GM18861 (cell line): ENCODE measurements at regions not wholly inside any gene's neighbourhood (a gene's known extent, or its start where the extent isn't known, plus 50 kb on each side); places are given as distances from the start of the nearest gene placed in this dataset.

Source experiments
- ATAC-seq: cut with Tn5 transposase; IDR thresholded peaks from one replicate; pipeline ENCODE4 v1.9.1; 2021; ENCODE audit not compliant: unreplicated experiment

- no peak for ATAC-seq
Observed at GRCh38 chr2:66717973-66718372, 283.0 kb downstream of the MEIS1 start.

DNA sequence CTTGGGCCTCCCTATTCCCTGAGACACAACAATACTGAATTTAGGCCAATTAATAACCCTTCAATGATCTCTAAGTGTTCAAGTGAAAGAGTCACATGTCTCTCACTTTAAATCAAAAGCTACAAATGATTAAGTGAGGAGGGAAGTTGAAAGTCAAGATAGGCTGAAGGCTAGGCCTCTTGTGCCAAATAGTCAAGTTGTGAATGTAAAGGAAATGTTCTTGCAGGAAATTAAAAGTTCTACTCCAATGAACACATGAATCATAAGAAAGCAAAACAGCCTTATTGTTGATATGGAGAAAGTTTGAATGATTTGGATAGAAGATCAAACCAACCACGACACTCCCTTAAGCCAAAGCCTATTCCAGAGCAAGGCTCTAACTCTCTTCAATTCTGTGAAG is 286.9 kb downstream of the MEIS1 start:
- ATAC-seq: no peak

GRCh38 chr2:66724241-66724640 is 289.3 kb downstream of the MEIS1 start:
- ATAC-seq: no peak

GRCh38 chr2:66729416-66730330 is 294.7 kb downstream of the MEIS1 start:
- ATAC-seq: no peak

GRCh38 chr2:66730441-66730840 is 295.5 kb downstream of the MEIS1 start:
- no peak for ATAC-seq

DNA sequence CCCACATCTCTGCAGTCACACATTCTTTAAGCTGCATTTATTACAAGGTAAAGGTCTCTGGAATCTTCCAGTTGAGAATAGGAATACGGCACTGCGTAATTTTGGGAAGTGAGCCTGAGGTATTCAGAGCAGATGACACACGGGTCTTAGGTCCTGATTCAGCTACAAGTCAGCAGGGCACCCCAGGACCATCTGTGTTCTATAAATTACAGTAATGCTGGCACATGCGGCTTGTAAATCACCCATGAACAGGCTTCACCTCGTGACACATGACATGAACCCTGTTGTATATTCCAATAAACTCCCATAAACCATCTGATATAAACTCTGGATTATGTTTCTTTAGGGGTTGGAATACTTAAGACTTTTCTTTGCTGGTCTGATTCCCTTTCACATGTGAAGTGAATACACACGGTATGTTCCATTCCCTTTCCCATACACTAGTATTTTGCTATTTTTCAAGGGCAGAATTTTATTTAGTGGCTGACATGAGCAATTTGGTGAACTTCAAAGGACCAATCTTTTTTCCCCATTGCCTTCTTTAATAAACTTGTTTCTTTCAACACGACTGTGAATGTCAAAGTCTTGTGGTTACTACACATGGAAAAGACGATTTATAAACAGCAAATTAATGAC is 298.6 kb downstream of the MEIS1 start:
- no peak for ATAC-seq

GRCh38 chr2:66748939-66749338 is 314.0 kb downstream of the MEIS1 start:
- peak; percentile 66 for ATAC-seq

DNA sequence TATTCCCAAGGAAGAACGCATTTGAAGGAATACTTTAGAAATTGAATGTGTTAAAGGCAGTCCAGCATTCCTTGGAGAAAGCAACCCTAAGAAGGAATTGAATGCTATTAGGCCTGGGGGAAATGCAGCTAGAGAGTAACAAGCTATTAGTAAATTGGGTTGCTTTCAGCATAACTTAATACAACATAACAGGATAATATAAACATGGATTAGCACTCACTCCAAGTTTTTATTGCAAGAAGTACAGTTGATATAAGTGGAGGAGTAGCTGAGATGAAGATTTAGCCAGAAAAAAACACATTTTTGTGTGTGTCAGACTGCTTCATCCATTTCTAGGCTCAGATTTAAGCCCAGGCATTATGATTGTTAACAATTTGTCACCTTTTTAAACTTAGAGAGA is 314.6 kb downstream of the MEIS1 start:
- no peak for ATAC-seq

DNA sequence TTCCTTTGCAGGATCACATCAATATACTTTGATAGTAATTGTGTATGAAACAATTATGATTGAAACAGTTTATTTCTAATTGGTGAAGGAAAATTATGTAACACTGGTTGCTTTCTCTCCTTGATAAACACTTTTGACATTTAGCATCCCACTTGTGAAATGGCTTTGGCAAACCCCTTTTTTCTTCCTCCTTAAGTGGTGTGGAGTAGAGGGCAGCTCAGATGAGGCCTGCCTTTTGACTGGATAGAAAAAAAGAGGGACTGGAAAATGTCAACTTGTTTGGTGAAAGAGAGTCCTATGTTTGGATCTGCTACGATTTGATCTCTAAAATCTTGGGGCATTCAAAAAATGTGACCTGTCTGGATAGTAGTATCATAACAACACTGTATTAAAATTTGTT is 318.3 kb downstream of the MEIS1 start:
- no peak for ATAC-seq

- no peak for ATAC-seq
Observed at GRCh38 chr2:66753660-66754059, 318.7 kb downstream of the MEIS1 start.

DNA sequence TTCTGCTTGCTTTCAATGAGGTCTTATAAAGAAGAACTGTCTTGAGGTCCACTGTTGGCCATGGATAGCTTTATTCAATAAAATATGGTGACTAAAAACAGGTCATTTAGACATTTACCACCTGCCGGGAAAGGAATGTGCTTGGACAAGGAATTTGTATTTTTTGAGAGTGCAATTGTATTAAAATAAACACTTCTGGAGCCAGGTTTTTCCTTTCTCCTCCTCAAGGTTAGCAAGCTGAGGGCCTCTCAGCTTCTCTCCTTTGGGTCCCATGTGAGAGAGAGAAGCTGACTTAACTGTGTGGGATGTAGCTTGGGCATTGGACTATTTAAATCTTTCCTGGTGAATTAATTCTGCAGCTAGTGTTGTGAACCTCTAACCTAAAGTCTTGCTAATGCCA is 321.0 kb downstream of the MEIS1 start:
- no peak for ATAC-seq

DNA sequence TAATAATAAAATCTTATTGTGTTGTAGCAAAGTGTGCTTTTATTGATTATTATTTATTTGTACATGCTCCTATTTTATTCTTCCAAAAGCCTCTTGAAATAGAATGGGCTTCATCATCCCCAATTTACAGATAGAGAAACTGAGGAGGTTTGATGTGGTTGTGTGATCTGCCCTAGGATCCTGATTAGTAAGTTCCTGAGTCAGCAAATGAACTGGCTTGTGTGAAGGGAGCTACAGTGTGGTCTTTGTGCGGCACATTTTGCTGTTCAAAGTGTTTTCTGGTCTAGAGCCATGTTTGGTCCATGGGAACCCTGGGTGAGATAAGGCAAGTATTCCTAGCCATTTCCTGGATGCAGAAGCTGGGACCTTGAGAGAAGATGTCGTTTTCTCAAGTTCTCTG is 326.9 kb downstream of the MEIS1 start:
- no peak for ATAC-seq

DNA sequence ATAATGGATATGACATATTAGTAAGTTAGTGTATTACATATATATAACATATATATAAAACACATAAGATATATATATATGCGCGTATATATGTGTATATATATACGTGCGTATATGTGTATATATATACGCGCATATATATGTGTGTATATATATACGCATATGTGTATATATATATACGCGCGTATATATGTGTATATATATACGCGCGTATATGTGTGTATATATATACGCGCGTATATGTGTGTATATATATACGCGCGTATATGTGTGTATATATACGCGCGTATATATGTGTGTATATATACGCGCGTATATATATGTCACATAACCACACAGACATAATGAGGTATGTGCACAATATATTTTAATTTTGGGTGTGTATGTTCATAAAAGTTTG is 327.8 kb downstream of the MEIS1 start:
- ATAC-seq: no peak

GRCh38 chr2:66766582-66766981 is 331.7 kb downstream of the MEIS1 start:
- no peak for ATAC-seq

DNA sequence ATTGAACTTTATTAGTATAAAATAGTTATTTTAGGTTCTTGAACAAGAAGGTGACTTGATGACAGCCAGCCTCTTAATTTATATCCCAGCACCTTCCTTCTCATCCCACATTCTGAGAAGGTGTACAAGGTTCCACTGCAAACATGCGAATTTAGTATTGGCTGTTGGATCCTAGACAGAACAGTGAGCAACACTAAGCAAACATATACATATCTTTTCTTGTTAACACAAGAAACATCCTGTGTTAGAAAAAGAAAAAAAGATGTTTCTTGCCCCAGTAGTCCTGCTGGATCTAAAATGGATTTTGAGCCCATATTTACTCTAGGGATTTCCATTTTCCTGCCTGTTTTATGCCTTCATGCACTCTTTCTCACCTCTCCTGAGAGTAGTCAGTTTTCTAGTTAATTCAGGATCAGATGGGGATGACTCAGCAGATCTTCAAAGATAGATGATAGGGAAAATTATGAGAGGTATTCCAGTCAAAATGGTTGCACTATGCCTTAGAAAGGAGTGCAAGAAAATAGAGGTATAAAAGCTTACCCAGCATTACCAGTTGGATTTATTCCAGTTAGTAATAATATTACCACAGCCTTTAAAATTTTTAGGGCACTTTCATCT is 336.5 kb downstream of the MEIS1 start:
- ATAC-seq: no peak

GRCh38 chr2:66772618-66773017 is 337.7 kb downstream of the MEIS1 start:
- ATAC-seq: no peak

GRCh38 chr2:66775730-66776422 is 341.0 kb downstream of the MEIS1 start:
- ATAC-seq: no peak

DNA sequence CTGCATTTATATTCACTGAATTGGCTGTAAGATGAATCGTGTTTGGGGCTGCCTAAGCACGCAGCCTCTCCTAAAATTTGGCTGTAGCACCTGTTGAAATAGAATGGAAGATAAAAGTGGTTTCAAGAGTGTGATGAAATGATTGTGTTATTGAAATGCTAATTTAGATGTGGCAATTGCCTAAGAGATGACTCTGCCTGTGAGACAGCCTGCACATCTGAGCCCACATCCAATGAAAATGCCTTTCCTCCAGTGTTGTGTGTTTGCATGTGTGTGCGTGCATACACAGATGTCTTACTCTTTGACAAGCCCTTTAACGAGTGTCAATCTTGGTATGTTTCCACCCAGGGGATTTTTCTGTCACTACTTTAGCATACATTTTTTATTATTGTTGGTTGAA is 346.9 kb downstream of the MEIS1 start:
- ATAC-seq: no peak

DNA sequence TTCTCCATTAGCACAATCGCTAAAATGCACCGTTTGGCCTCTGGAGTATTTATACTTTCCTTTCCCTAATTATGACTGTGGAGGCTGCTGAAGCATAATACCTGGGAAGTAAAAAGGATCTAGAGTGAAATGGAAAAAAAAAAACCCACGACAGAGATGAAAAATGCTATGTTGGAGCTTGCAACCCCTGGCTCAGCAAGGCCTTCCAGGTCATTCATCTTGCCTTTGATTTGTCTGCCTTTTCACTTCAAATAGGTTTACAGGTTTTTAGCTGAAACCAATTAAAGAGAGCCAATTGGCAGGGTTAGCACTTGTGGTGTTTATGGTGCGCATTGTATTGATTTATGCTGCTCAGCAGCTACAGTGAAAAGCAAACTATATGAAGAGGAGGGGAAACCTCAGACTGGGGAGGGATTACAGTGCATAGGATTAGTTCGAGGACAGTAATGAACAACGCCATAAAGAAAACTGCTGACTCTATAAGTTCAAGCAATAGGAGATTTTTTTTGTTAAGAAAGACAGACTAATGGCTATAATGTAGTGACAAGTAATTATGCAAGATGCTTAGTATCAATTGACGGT is 347.9 kb downstream of the MEIS1 start:
- no peak for ATAC-seq

DNA sequence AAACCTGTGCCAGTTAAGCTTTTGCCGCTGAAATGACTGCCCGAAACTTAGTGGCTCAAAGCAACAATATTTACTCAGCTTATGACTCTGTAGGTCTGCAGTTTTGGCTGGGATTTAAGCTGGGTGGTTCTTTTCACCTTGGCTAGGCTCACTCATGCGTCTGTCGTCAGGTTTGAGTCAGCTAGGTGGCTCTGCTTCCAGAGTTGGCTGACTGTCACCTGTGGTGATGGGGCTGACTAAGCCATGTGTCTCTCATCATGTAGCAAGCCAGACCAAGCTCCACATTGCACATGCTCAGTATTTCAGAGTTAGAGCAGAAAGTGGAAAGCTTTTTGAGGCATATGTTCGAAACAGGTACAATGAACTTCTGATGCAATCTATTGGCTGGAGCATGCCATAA is 354.8 kb downstream of the MEIS1 start:
- no peak for ATAC-seq

GRCh38 chr2:66790651-66791181 is 355.8 kb downstream of the MEIS1 start:
- ATAC-seq: no peak
